BE2C (cell line): ENCODE measurements at regions not wholly inside any gene's neighbourhood (a gene's known extent, or its start where the extent isn't known, plus 50 kb on each side); places are given as distances from the start of the nearest gene placed in this dataset.

Experiments used
- DNase-seq: peaks from one replicate; pipeline ENCODE4 v3.0.0-alpha.2; 2020
- H3K27me3 ChIP-seq: fragments of 250-450 bp; sonication (Bioruptor Pico); 2 replicates; pipeline ENCODE4 v1.5.1; 2020; ENCODE audit warnings: mild to moderate bottlenecking
- H3K36me3 ChIP-seq: fragments of 250-450 bp; sonication (Bioruptor Pico); 2 replicates; pipeline ENCODE4 v1.5.1; 2020; ENCODE audit warnings: mild to moderate bottlenecking
- H3K4me1 ChIP-seq: fragments of 250-450 bp; sonication (Bioruptor Pico); 2 replicates; pipeline ENCODE4 v1.5.1; 2020
- H3K4me3 ChIP-seq: 2 replicates; pipeline ENCODE4 v1.5.1; 2011; ENCODE audit warnings: low read depth, low read length
- H3K9me3 ChIP-seq: fragments of 250-450 bp; sonication (Bioruptor Pico); 2 replicates; pipeline ENCODE4 v1.5.1; 2020
- CTCF ChIP-seq: IDR thresholded peaks from 2 replicates; pipeline ENCODE4 v1.5.1; 2012; ENCODE audit warnings: mild to moderate bottlenecking, low read depth, low read length

- H3K27me3 ChIP-seq = no peaks in the 10 kb centered on the region
- peaks cover 47% of the 10 kb centered on the region for H3K36me3 ChIP-seq
- no peak for DNase-seq
- H3K9me3 ChIP-seq = no peaks in the 10 kb centered on the region
- H3K4me1 ChIP-seq = peaks cover 16% of the 10 kb centered on the region
- TF ChIP-seq CTCF = no peak
- no peak overlapping the region for H3K4me3 ChIP-seq
Measured at GRCh38 chr12:124402248-124403066, 107.6 kb downstream of the RFLNA start.

GRCh38 chr12:124401704-124402221 is 106.9 kb downstream of the RFLNA start:
- TF ChIP-seq CTCF = no peak
- no peak overlapping the region for H3K4me3 ChIP-seq
- no peaks in the 10 kb centered on the region for H3K27me3 ChIP-seq
- no peak for DNase-seq
- peaks cover 23% of the 10 kb centered on the region for H3K4me1 ChIP-seq
- peaks cover 53% of the 10 kb centered on the region for H3K36me3 ChIP-seq
- no peaks in the 10 kb centered on the region for H3K9me3 ChIP-seq

- Histone ChIP-seq H3K36me3 (peaks cover 50% of the 10 kb centered on the region), H3K9me3 (no peaks in the 10 kb centered on the region), H3K27me3 (no peaks in the 10 kb centered on the region), H3K4me3 (no peak overlapping the region), H3K4me1 (peaks cover 37% of the 10 kb centered on the region)
- DNase-seq = no peak
- TF ChIP-seq CTCF = no peak
Measured at GRCh38 chr12:124400124-124400523, 105.2 kb downstream of the RFLNA start.

- H3K27me3 ChIP-seq = no peaks in the 10 kb centered on the region
- no peaks in the 10 kb centered on the region for H3K9me3 ChIP-seq
- peaks cover 53% of the 10 kb centered on the region for H3K36me3 ChIP-seq
- TF ChIP-seq CTCF = peak; percentile 71
- H3K4me1 ChIP-seq = peaks cover 40% of the 10 kb centered on the region
- peak; percentile 56 for DNase-seq
- H3K4me3 ChIP-seq = no peak overlapping the region
Measured at GRCh38 chr12:124399622-124400021, 104.7 kb downstream of the RFLNA start.

- no peaks in the 10 kb centered on the region for H3K9me3 ChIP-seq
- TF ChIP-seq CTCF = peak; percentile 37
- peaks cover 40% of the 10 kb centered on the region for H3K4me1 ChIP-seq
- no peak overlapping the region for H3K4me3 ChIP-seq
- no peak for DNase-seq
- peaks cover 61% of the 10 kb centered on the region for H3K36me3 ChIP-seq
- no peaks in the 10 kb centered on the region for H3K27me3 ChIP-seq
Measured at GRCh38 chr12:124398578-124399227, 103.8 kb downstream of the RFLNA start.
